Omental fat pad (tissue), 3 donors: ENCODE measurements at regions not wholly inside any gene's neighbourhood (a gene's known extent, or its start where the extent isn't known, plus 50 kb on each side); places are given as distances from the start of the nearest gene placed in this dataset.

ENCODE experiments used
- ATAC-seq: fragments of 150-250 bp; one replicate; pipeline ENCODE4 v1.9.1; 2016; ENCODE audit warnings: mild to moderate bottlenecking, moderate library complexity; ENCODE audit not compliant: low FRiP score
- DNase-seq: peaks from one replicate; pipeline ENCODE4 v3.0.0-alpha.2; 2019; ENCODE audit warnings: low spot score
- TF ChIP-seq, protein P1 (sequence below), 3 donors: fragments of 450-650 bp; IDR thresholded peaks; one replicate each; pipeline ENCODE4 v1.5.1; 2016 to 2017; ENCODE audit warnings: antibody characterized with exemption in 3 of 3, mild to moderate bottlenecking in 3 of 3, moderate library complexity in 2 of 3

GRCh38 chr3:22620498-22620897 lies 582.6 kb upstream of the UBE2E2 start:
- DNase-seq: no peak
- TF ChIP-seq, protein P1, sequence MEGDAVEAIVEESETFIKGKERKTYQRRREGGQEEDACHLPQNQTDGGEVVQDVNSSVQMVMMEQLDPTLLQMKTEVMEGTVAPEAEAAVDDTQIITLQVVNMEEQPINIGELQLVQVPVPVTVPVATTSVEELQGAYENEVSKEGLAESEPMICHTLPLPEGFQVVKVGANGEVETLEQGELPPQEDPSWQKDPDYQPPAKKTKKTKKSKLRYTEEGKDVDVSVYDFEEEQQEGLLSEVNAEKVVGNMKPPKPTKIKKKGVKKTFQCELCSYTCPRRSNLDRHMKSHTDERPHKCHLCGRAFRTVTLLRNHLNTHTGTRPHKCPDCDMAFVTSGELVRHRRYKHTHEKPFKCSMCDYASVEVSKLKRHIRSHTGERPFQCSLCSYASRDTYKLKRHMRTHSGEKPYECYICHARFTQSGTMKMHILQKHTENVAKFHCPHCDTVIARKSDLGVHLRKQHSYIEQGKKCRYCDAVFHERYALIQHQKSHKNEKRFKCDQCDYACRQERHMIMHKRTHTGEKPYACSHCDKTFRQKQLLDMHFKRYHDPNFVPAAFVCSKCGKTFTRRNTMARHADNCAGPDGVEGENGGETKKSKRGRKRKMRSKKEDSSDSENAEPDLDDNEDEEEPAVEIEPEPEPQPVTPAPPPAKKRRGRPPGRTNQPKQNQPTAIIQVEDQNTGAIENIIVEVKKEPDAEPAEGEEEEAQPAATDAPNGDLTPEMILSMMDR (IDR thresholded peaks at IDR 0.05): no peak
- ATAC-seq: no peak

DNA sequence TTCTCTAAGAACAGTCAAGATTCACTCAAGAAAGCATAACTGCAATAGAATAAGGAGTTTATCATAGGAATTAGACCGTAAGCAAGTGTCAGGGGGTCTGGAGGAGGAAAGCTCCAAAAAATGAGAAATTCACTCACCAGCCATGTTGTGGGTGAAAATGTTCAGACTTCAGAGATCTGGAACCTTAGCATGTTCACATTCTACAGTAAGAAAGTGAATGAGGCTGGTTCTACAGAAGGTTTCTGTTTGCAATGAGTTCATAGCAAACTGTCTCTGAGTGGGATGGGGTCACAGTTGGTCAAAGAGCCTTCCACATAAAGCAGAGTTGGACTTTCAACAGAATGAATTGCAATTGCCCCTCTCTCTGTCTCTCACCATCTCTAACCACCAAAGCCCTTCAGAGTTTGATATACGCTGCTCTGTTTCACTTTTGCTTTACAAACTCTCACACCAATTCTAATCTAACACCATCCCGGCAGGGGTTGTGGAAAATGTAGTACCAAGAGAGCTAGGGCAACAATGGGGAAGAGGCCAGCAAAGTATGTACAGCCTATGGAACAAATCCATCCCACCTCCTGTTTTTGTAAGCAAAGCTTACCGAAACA lies 581.8 kb upstream of the UBE2E2 start:
- TF ChIP-seq, protein P1 (IDR thresholded peaks at IDR 0.05): no peak
- no peak for DNase-seq

GRCh38 chr3:22627993-22628499 lies 575.1 kb upstream of the UBE2E2 start:
- DNase-seq: no peak
- TF ChIP-seq, protein P1 (IDR thresholded peaks at IDR 0.05): no peak
- ATAC-seq: no peak

More for the DNA sequence above, 581.8 kb upstream of the UBE2E2 start:
- no peak for ATAC-seq

- DNase-seq (no peak), ATAC-seq (no peak)
- TF ChIP-seq, protein P1 (IDR thresholded peaks at IDR 0.05): no peak
Observed at GRCh38 chr3:22632536-22632935, 570.6 kb upstream of the UBE2E2 start.

GRCh38 chr3:22634433-22634832 lies 568.7 kb upstream of the UBE2E2 start:
- no peak for ATAC-seq
- DNase-seq: no peak
- TF ChIP-seq, protein P1 (IDR thresholded peaks at IDR 0.05): no peak

- ATAC-seq (no peak), DNase-seq (no peak)
- TF ChIP-seq, protein P1 (IDR thresholded peaks at IDR 0.05): no peak
Observed at GRCh38 chr3:22659651-22660475, 543.3 kb upstream of the UBE2E2 start.
